ENCODE measurements at regions not wholly inside any gene's neighbourhood (a gene's known extent, or its start where the extent isn't known, plus 50 kb on each side); places are given as distances from the start of the nearest gene placed in this dataset.

- no peak for TF ChIP-seq GATA3 (IDR thresholded peaks at IDR 0.05; ENCODE audit: low read depth, low read length)
- no peak for TF ChIP-seq GATA2 (IDR thresholded peaks at IDR 0.05; ENCODE audit: low read depth, low read length)
Measured at GRCh38 chr1:70842562-70842961, 205.1 kb downstream of the PTGER3 start.

DNA sequence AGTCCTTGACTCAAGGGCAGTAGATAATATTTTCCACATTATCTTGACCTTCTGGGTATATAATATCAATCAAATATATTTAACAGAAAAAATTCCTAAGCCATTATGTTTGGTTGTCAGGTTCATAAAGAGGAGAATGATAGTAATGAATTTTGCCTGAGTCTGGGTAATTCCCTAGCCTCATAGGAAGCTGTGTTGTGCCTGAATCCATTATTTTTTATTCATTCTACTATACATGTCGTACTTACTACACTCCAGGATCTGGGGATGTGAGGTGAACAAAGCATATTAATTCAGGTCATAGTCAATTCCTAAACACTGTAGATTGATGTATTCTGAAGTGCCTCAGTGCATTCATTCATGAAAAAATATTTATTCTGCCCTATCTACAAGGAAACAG lies 204.2 kb downstream of the PTGER3 start:
- TF ChIP-seq GATA3 (IDR thresholded peaks at IDR 0.05; ENCODE audit: low read depth, low read length) (no peak), GATA2 (IDR thresholded peaks at IDR 0.05; ENCODE audit: low read depth, low read length) (no peak)

DNA sequence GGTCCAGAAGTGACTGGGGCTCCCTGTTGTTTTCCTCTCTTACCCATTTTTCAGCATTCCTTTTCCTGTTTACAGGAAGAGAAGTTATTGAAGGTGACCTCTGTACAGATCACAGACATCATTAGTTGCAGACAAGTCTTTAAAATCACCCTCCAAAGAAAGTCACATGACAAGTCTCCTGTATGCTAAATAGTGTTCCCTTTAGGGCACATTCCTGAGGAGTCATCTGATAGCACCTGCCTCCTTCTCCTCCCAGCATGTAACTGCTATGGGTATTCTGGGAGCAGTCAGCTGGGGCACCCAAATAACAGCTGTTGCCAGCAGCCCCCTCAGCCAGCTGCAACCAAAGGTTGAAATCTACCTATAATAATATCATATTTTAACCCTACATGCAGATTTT lies 200.6 kb downstream of the PTGER3 start:
- TF ChIP-seq GATA2 (IDR thresholded peaks at IDR 0.05; ENCODE audit: low read depth, low read length), result no peak
- no peak for TF ChIP-seq GATA3 (IDR thresholded peaks at IDR 0.05; ENCODE audit: low read depth, low read length)

DNA sequence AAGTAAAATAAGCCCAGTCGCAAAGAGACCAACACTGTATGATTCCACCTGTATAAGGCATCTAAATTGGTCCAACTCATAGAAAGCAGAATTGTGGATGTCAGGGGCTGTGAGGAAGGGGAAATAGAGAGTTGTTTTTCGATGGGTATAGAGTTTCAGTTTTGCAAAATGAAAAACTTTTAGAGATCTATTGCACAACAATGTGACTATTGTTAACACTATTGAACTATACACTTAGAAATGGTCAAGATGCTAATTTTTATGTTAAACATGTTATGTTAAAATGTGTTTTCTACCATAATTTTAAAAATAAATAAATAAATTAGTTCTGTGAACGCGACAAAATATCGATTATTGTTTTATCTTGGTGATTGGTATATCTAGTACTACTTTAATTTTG lies 192.4 kb downstream of the PTGER3 start:
- TF ChIP-seq GATA2 (IDR thresholded peaks at IDR 0.05; ENCODE audit: low read depth, low read length), result no peak
- no peak for TF ChIP-seq GATA3 (IDR thresholded peaks at IDR 0.05; ENCODE audit: low read depth, low read length)

DNA sequence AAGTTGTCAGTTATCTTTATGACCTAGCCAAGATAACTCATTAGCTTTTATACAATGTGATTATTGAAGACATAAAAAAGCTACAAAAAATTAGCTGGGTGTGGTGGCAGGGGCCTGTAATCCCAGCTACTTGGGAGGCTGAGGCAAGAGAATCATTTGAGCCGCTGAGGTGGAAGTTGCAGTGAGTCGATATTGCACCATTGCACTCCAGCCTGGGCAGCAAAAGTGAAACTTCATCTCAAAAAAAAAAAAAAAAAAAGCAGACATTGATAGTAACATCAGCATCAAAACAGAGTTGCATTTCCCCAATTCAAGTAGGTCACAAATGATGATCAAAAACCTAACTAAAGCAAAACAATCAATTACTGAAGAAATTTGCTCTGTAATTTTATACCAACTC lies 191.4 kb downstream of the PTGER3 start:
- TF ChIP-seq GATA2 (IDR thresholded peaks at IDR 0.05; ENCODE audit: low read depth, low read length), result no peak
- TF ChIP-seq GATA3 (IDR thresholded peaks at IDR 0.05; ENCODE audit: low read depth, low read length), result no peak

DNA sequence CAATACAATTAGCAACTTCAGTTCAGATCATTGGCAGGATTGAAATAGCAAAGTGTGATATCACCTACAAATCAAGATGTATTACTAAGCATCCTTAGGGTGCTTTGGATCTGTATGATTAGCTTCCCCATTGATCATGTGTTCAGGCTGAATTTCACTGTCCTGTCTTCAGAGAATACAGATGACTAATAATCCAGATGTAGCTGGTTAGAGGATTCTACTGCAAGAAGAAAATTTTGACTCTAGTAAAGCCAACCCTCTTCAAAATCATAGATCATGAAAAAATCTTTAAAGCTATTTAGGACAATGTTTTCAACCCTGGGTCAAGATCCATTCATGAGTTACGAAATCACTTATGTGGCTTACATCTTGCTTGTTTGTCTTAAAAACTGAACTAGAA lies 184.4 kb downstream of the PTGER3 start:
- no peak for TF ChIP-seq GATA3 (IDR thresholded peaks at IDR 0.05; ENCODE audit: low read depth, low read length)
- TF ChIP-seq GATA2 (IDR thresholded peaks at IDR 0.05; ENCODE audit: low read depth, low read length), result no peak

GRCh38 chr1:70864302-70864701 lies 183.3 kb downstream of the PTGER3 start:
- TF ChIP-seq GATA2 (IDR thresholded peaks at IDR 0.05; ENCODE audit: low read depth, low read length) (no peak), GATA3 (IDR thresholded peaks at IDR 0.05; ENCODE audit: low read depth, low read length) (no peak)

GRCh38 chr1:70866542-70867264 lies 180.9 kb downstream of the PTGER3 start:
- TF ChIP-seq GATA3 (IDR thresholded peaks at IDR 0.05; ENCODE audit: low read depth, low read length) (no peak), GATA2 (IDR thresholded peaks at IDR 0.05; ENCODE audit: low read depth, low read length) (no peak)

- TF ChIP-seq GATA2 (IDR thresholded peaks at IDR 0.05; ENCODE audit: low read depth, low read length), result no peak
- no peak for TF ChIP-seq GATA3 (IDR thresholded peaks at IDR 0.05; ENCODE audit: low read depth, low read length)
Measured at GRCh38 chr1:70871790-70872189, 175.8 kb downstream of the PTGER3 start.

- no peak for TF ChIP-seq GATA2 (IDR thresholded peaks at IDR 0.05; ENCODE audit: low read depth, low read length)
Measured at GRCh38 chr1:70874063-70874462, 173.6 kb downstream of the PTGER3 start.

GRCh38 chr1:70874818-70875217 lies 172.8 kb downstream of the PTGER3 start:
- TF ChIP-seq GATA2 (IDR thresholded peaks at IDR 0.05; ENCODE audit: low read depth, low read length) (no peak), GATA3 (IDR thresholded peaks at IDR 0.05; ENCODE audit: low read depth, low read length) (no peak)

DNA sequence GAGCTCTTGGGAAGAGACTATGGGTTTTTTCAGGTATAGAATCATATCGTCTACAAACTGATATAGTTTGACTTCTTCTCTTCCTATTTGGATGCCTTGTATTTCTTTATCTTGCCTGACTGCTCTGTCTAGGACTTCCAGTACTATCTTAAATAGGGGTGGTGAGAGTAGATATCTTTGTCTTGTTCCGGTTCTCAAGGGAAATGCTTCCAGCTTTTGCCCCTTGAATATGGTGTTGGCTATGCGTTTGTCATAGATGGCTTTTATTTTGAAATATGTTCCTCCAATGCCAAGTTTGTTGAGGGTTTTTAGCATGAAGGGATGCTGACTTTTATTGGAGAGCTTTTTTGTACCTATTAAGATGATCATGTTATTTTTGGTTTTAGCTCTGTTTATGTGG lies 170.3 kb downstream of the PTGER3 start:
- no peak for TF ChIP-seq GATA2 (IDR thresholded peaks at IDR 0.05; ENCODE audit: low read depth, low read length)
- TF ChIP-seq GATA3 (IDR thresholded peaks at IDR 0.05; ENCODE audit: low read depth, low read length), result no peak

GRCh38 chr1:70887936-70888335 lies 159.7 kb downstream of the PTGER3 start:
- no peak for TF ChIP-seq GATA2 (IDR thresholded peaks at IDR 0.05; ENCODE audit: low read depth, low read length)
- TF ChIP-seq GATA3 (IDR thresholded peaks at IDR 0.05; ENCODE audit: low read depth, low read length), result no peak

GRCh38 chr1:70888722-70889121 lies 158.9 kb downstream of the PTGER3 start:
- TF ChIP-seq GATA3 (IDR thresholded peaks at IDR 0.05; ENCODE audit: low read depth, low read length) (no peak), GATA2 (IDR thresholded peaks at IDR 0.05; ENCODE audit: low read depth, low read length) (no peak)

GRCh38 chr1:70890408-70890807 lies 157.2 kb downstream of the PTGER3 start:
- TF ChIP-seq GATA3 (IDR thresholded peaks at IDR 0.05; ENCODE audit: low read depth, low read length) (no peak), GATA2 (IDR thresholded peaks at IDR 0.05; ENCODE audit: low read depth, low read length) (no peak)
